ENCODE measurements at regions not wholly inside any gene's neighbourhood (a gene's known extent, or its start where the extent isn't known, plus 50 kb on each side); places are given as distances from the start of the nearest gene placed in this dataset.
A peak's percentile ranks its signal among the peaks of the same experiment; 100 is the strongest.

DNA sequence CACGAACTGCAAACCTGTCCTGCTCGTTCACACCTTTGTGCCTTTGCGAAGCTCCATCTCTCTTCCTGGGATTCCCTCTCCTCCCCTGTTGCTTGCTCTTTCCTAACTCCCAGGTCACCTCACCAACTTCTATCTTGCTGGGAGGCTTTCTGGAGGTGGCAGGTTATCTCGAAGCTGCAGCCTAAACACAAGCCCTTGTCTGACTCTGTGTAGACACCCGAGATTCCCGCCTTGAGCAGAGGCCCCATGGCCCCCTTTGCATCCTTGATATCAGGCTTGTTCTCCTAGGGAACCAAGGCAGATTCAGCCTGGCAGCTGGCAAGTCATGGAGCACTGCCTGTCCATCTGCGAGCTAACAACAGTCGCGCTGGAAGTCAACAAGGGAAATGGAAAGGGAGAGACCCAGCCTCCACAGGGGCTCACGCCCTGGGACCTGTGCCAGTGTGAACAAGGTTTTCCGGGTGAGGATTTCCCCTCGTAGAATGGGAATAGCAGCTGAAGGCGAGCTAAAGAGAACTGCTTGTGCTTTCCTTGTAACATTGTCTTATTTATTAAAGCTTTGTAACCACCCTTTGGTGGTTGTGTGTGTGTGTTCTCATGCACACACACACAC is 109.5 kb upstream of the JUN start:
- no peak for DNase-seq

- DNase-seq: no peak
These were observed 111.2 kb upstream of the JUN start for GRCh38 chr1:58895082-58895481.

- no peak for DNase-seq
These were observed 111.8 kb upstream of the JUN start for GRCh38 chr1:58895559-58896145.

- no peak for DNase-seq
These were observed 112.7 kb upstream of the JUN start for GRCh38 chr1:58896246-58897183.

DNA sequence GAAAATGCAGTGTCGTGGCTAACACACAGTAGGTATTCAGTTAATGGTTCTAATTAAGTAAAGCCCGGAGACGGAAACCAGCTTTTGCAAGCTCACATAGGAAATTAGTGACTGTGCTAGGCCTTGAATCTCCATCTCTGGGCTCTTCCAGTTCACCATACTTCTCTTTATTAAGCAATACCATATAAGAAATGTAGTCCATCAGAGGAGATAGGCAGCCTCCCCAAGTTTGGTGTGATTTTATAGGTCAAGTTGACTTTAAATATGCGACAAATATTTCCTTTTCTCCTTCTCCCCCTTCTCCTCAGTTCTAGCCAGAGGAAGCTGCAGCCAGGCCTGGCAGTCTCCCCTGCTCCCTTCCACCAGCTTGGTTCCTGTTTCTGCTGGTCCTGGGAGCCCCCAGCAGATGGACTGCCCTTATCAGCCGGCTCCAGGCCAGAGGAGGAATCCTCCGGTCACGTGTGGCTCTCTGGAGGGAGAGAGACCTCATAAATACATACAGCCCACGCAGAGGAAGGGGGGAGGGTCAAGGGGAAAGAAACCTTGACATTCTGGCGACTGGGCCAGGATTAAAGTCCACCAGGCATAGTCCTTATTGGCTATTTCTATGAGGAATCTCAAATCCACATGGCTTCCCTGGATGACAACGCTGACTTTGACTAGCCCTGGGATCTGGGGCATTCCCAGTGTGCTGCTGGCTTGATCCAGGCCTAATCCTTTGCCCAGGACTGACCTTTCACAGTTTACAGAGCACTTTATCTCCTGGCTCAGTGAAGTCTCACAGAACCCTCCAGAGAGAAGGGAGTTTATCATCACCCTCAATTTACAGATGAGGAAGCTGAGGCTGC is 115.1 kb upstream of the JUN start:
- DNase-seq: no peak

DNA sequence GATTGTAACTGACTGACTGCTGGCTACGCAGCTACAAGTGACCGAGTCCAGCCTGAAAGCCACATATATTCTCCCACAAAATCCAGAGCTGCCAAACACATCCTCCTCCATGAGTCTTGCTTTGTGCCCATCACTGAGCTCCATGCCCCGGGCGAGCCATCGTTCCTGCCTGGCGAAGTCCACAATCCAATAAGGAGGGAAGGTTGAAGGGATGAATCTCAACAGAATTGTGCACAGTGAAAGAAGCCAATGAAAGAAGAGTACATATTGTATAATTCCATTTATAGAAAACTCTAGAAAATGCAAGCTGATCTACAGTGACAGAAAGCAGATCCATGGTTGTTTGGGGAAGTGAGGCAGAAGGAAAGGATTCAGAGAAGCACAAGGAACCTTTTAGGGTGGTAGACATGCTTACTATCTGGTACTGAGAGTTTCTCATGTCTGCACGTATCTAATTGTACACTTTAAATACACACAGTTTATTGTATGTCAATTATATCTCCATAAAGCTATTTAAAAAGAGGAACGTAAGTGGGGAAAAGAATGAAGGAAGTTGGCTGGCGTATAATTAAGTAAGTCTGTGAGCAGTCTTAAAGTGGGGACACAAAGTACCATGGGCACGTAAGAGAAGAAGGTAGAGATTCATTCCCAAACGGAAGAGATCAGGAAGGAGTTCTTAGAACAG is 115.9 kb upstream of the JUN start:
- no peak for DNase-seq

DNA sequence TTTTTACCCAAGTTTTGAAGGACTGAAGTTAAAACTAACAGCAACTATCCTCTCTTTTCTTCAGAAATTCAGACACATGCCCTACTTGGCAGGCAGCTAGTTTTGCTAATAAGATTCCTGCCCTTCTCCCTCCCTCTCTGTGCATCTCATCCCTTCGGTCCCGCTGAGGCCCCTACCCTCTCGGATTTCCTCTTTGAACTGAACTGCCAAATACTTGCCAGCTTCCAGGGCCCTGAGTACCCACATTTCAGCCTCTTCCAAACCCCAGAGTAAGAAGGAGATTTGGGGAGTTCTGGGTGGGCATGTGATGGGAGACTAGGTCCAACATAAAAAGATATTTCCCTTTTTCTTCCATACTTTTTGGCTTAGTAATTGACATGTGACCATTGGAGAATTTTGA is 116.5 kb upstream of the JUN start:
- no peak for DNase-seq

DNA sequence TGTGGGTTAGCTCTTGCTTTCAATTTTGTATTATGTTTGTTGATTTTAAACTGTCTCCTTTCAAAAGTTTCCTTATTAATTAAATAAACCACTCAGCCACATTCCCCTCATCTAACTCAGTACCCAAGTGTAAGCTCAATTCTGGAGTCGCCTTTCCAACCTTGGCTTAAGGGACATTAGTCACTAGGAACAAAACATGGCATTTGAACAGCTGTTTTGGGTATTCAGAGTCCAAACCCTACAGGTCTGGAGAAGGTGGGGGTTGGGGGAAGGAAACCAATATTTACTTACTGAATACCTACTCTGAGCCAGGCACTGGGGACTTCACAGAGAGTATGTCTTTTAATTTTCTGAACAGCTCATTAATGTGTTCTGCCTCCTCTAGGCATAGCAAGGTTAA is 117.2 kb upstream of the JUN start:
- no peak for DNase-seq

- DNase-seq: no peak
These were observed 119.1 kb upstream of the JUN start for GRCh38 chr1:58902830-58903513.

- peak; percentile 82 for DNase-seq
These were observed 119.9 kb upstream of the JUN start for GRCh38 chr1:58903514-58904298.

- DNase-seq: no peak
These were observed 120.7 kb upstream of the JUN start for GRCh38 chr1:58904299-58905125.

DNA sequence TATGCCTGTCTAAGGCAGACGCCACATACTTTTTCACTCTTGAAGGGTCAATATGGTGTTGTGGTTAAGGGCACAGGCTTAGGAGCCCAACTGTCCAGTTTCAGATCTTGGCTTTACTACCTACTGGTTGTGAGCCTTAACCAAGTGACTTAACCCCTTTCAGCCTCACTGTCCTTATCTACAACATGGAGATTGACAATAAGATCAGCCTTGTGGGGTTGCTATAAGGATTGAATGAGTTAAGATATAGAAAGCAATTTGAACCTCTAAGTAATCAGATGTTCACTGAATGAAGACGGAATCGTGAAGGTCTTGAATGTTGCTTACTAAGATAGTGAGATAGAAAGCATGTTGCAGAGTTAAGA is 121.3 kb upstream of the JUN start:
- DNase-seq: no peak

DNA sequence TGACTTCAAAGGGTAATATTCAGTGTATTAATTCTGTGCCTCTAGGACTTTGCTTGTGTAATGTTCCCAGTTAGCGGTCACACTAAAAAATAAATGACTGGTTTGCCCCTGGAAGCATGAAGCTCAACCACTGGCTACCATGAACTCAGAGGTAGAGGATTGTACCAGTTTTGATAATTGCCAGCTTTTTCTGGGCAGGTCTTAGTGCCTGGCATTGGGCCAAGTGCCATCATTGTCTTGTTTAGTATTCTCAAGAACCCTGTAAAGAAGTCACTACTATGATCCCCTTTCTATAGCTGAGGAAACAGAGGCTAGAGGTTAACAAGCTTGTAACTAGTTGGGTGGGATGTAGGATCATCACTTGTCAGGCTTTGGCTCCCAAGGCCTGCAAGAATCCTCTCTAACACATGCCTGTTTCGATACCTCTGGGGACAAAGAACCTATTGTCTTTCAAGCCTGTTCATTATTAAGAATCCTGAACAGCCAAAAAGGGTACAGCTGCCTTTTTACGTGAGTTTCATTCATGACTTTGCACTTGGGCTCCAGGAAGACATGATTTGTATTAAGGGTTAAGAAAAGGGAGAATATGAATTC is 121.9 kb upstream of the JUN start:
- no peak for DNase-seq

DNA sequence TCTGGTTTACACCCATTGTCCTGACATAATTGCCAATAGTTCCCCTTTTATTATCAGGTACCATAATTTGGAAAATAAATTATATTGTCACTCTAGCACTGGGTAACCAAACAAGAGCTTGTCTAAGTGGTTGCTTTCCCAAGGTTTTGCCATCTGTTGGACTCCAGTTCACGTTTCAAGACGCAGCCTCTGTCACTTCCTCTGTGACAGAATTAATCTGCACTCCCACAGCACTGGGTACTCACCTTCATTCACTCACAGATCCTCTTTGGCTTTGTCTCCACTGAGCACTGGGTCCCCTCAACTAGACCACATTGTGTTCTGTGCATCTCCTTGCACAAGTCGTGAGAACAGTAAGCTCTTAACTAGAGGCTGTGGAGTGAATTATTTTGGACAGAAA is 123.6 kb upstream of the JUN start:
- DNase-seq: no peak

DNA sequence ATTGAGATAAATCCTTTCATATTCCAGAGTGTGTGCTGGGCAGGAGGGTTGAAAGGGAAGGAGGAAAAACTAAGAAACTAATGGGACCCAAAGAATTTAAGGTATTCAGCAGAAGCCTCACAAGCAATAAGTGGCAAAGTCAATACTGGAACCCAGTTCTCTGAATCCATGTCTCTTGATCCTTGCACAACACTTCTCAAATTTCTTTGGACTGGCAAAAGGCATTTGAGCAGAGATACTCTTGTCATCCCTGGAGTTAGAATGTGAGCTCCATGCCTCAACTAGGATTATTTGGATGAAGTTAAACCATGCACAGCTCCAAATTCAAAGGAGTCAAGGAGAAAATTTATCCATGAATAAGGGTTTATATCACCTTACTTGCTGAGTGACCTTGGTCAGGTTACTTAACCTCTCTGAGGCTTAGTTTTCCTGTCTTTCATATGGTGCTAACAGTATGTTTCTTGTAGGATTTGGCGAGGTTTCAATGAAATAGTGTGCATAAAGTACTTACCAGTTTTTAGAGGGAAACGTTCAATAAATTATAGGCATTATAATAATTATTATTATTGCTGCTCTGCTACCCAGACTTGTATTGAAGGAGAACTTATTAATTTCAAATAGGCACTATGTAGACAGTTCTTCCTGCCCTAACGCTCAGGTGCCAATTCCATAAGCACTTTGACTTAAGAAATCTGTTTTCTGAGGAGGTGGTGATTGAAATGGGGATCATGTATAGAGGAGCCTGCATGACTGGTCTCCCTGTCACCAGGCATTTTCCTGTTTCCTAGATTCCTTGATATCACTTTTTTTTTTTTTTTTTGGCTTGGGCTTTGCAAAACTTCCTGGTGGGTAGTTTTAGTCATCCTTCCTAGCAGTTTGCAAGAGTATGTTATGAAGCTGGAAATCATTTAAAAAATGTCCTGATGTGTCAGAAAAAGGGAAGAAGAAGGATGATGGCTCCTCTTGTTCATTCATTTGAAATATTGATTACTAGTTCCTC is 125.0 kb upstream of the JUN start:
- no peak for DNase-seq

DNA sequence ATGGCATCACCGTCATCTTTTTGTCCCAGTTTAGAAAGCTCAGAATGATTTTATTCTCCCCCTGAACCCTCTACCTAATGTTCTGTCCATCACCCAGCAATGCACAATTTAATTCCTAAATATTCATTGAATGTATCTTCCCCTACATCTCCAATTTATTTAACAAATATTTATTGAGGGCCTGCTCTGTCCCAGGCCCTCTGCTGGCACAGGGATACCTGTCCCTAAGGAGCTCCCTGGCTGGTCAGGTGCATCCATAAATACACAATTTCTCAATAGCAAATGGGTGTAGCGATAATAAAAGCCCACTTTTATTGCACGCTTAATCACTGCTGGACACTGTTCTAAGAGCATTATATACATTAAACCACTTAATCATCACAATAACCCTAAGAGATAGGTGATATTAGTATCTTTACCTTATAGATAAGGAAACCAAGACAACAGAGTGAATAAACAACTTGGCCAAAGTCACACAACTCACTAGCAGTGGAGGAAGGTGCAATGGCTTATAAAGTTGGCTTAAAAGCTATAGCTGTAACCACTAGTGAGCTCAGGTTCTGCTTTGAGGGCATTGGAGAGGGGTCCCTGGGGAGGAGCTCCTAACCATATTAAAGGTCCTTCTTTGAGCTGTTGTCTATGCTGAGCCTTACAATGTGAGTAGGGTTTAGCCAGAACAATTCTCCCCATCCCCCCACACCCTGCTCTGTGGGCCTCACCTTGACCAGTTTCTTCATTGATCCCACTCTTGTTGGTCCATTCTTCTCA is 126.3 kb upstream of the JUN start:
- DNase-seq: no peak

DNA sequence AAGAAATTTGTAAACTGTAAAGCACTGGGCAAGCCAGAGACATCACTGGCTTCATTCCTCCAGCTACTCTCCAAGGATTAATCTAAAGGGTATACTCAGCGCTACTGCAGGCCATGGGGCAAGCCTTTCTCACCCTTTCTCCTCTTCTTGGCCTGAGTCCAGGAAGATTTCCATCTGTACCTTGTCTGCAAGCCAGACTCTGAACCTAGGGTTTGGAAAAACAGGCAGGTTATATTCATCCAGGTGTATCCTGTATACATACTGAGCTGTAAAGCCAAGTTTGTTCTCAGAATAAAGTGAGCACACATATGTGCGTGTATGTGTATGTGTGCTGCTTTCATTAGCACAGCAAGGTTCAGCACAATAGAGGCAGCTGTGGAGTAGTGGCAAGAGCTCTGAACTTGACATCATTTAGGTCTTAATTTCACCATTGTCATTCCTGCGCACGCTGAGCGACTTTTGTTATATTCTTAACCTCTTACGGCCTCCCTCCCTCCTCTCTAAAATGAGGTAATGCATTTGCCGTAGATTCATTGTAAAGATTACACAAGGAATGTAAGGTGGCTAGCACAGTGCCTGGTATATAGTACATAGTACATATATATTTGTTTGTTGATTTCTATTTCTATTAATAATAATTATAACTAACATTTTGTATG is 128.1 kb upstream of the JUN start:
- no peak for DNase-seq

Data from activated CD8-positive, alpha-beta memory T cell treated with anti-CD3 and anti-CD28 coated beads, Interleukin-2, amount 50 U/mL, for 4 hours (primary cell).